ENCODE measurements at regions not wholly inside any gene's neighbourhood (a gene's known extent, or its start where the extent isn't known, plus 50 kb on each side); places are given as distances from the start of the nearest gene placed in this dataset.

GRCh38 chr3:99248130-99248529, 346.6 kb upstream of the DCBLD2 start:
- intact Hi-C loops (cut with micrococcal nuclease; ENCODE audit: unreplicated experiment) = no loop called here
- Mint-ChIP-seq H3K4me1 (ENCODE audit: low read depth, unreplicated experiment) (no peaks in the 10 kb centered on the region), H3K4me3 (ENCODE audit: unreplicated experiment) (no peak overlapping the region), H3K27me3 (ENCODE audit: insufficient read depth, unreplicated experiment) (no peaks in the 10 kb centered on the region), H3K27ac (ENCODE audit: unreplicated experiment) (no peak overlapping the region), H3K9me3 (ENCODE audit: unreplicated experiment) (no peaks in the 10 kb centered on the region), H3K36me3 (ENCODE audit: insufficient read depth, unreplicated experiment) (no peaks in the 10 kb centered on the region)
- DNase-seq = no peak
- ChIA-PET CTCF (no interaction called here), POLR2A (no interaction called here)
- BruUV-seq (replicated peaks) = no TSS peak
- no peak for TF ChIP-seq CTCF (IDR thresholded peaks at IDR 0.05; ENCODE audit: insufficient read depth in 1 of 2, low read depth in 1 of 2, low read length in 1 of 2, severe bottlenecking in 1 of 2, unreplicated experiment in 1 of 2)
- no peaks in the 10 kb centered on the region for H3K9me3 ChIP-seq
- H3K27me3 ChIP-seq (replicated peaks; ENCODE audit: control insufficient read depth, insufficient read depth, low read length) = no peaks in the 10 kb centered on the region
- H3K4me1 ChIP-seq = no peaks in the 10 kb centered on the region
- no peak overlapping the region for H3K4me3 ChIP-seq (ENCODE audit: low read depth, low read length)
- H3K36me3 ChIP-seq (ENCODE audit: control insufficient read depth, insufficient read depth, low read length) = no peaks in the 10 kb centered on the region

GRCh38 chr3:99246010-99246654, 344.6 kb upstream of the DCBLD2 start:
- no peaks in the 10 kb centered on the region for H3K36me3 Mint-ChIP-seq (ENCODE audit: insufficient read depth, unreplicated experiment)

DNA sequence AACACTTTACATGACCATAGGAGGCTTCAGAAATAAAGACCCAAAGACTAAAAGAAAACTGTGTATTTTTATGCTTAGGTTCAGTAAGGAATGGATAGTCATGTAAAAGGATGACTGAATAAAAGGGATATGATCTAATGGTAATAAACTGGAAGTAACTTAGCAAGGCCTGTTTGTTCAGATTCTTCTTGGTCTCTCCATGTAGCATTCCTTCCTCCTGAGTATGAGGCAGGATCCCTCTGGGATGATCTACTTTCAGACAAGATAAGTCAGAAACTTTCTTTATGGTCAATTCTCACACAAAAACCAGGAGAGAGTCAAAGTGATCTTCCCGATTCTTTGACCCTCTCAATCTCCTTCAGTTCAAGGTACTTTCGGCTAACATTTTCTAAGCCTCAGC, 340.8 kb upstream of the DCBLD2 start:
- H3K4me1 Mint-ChIP-seq (ENCODE audit: low read depth, unreplicated experiment) = no peaks in the 10 kb centered on the region
- ChIA-PET CTCF (no interaction called here), POLR2A (no interaction called here)
- H3K9me3 ChIP-seq = no peaks in the 10 kb centered on the region
- intact Hi-C loops (cut with micrococcal nuclease; ENCODE audit: unreplicated experiment) = no loop called here
- no peaks in the 10 kb centered on the region for H3K9me3 Mint-ChIP-seq (ENCODE audit: unreplicated experiment)
- no peak overlapping the region for H3K4me3 ChIP-seq (ENCODE audit: low read depth, low read length)
- no peaks in the 10 kb centered on the region for H3K4me1 ChIP-seq
- DNase-seq = no peak
- H3K36me3 Mint-ChIP-seq (ENCODE audit: insufficient read depth, unreplicated experiment) = no peaks in the 10 kb centered on the region
- no TSS peak for BruUV-seq (replicated peaks)
- no peaks in the 10 kb centered on the region for H3K27me3 Mint-ChIP-seq (ENCODE audit: insufficient read depth, unreplicated experiment)
- no peaks in the 10 kb centered on the region for H3K27me3 ChIP-seq (replicated peaks; ENCODE audit: control insufficient read depth, insufficient read depth, low read length)
- no peak for TF ChIP-seq CTCF (IDR thresholded peaks at IDR 0.05; ENCODE audit: insufficient read depth in 1 of 2, low read depth in 1 of 2, low read length in 1 of 2, severe bottlenecking in 1 of 2, unreplicated experiment in 1 of 2)
- H3K27ac Mint-ChIP-seq (ENCODE audit: unreplicated experiment) = no peak overlapping the region
- H3K4me3 Mint-ChIP-seq (ENCODE audit: unreplicated experiment) = no peak overlapping the region
- H3K36me3 ChIP-seq (ENCODE audit: control insufficient read depth, insufficient read depth, low read length) = no peaks in the 10 kb centered on the region

More at GRCh38 chr3:99246010-99246654, 344.6 kb upstream of the DCBLD2 start:
- H3K4me1 ChIP-seq = no peaks in the 10 kb centered on the region
- no peak overlapping the region for H3K27ac Mint-ChIP-seq (ENCODE audit: unreplicated experiment)
- no peaks in the 10 kb centered on the region for H3K27me3 ChIP-seq (replicated peaks; ENCODE audit: control insufficient read depth, insufficient read depth, low read length)
- no peaks in the 10 kb centered on the region for H3K9me3 ChIP-seq
- no peak overlapping the region for H3K4me3 Mint-ChIP-seq (ENCODE audit: unreplicated experiment)
- H3K4me1 Mint-ChIP-seq (ENCODE audit: low read depth, unreplicated experiment) = no peaks in the 10 kb centered on the region
- TF ChIP-seq CTCF (IDR thresholded peaks at IDR 0.05; ENCODE audit: insufficient read depth in 1 of 2, low read depth in 1 of 2, low read length in 1 of 2, severe bottlenecking in 1 of 2, unreplicated experiment in 1 of 2) = no peak
- intact Hi-C loops (cut with micrococcal nuclease; ENCODE audit: unreplicated experiment) = no loop called here
- H3K27me3 Mint-ChIP-seq (ENCODE audit: insufficient read depth, unreplicated experiment) = no peaks in the 10 kb centered on the region
- no peaks in the 10 kb centered on the region for H3K9me3 Mint-ChIP-seq (ENCODE audit: unreplicated experiment)
- no peak overlapping the region for H3K4me3 ChIP-seq (ENCODE audit: low read depth, low read length)
- no peak for DNase-seq
- POLR2A ChIA-PET = no interaction called here
- no TSS peak for BruUV-seq (replicated peaks)
- no peaks in the 10 kb centered on the region for H3K36me3 ChIP-seq (ENCODE audit: control insufficient read depth, insufficient read depth, low read length)
- CTCF ChIA-PET = no interaction called here

Data from Caco-2 (cell line).